Activated CD4-positive, alpha-beta T cell treated with anti-CD3 and anti-CD28 coated beads for 36 hours (primary cell): ENCODE measurements at regions not wholly inside any gene's neighbourhood (a gene's known extent, or its start where the extent isn't known, plus 50 kb on each side); places are given as distances from the start of the nearest gene placed in this dataset.

Experiments used
- ATAC-seq: fragments of 200-7000 bp; cut with Tn5 transposase; one replicate; pipeline ENCODE4 v1.10.0; 2021; ENCODE audit warnings: mild to moderate bottlenecking, moderate library complexity
- CTCF ChIA-PET: fragments of 350-600 bp; sonication (Branson Sonifier 250); formaldehyde crosslinking; loops from one replicate; lab custom pipeline; 2021; ENCODE audit warnings: antibody characterized with exemption; lab: Charles Lee
- POLR2A ChIA-PET: fragments of 350-600 bp; sonication (Branson Sonifier 250); formaldehyde crosslinking; loops from one replicate; lab custom pipeline; 2021; ENCODE audit warnings: antibody characterized with exemption, inconsistent platforms; lab: Charles Lee
- DNase-seq: peaks from one replicate; pipeline ENCODE4 v3.0.0-alpha.2; 2020
- H3K27ac Mint-ChIP-seq: one replicate; pipeline ENCODE4 v1.8.0; 2021; ENCODE audit warnings: mixed read lengths
- H3K27me3 Mint-ChIP-seq: one replicate; pipeline ENCODE4 v1.8.0; 2021; ENCODE audit warnings: mixed read lengths
- H3K36me3 Mint-ChIP-seq: one replicate; pipeline ENCODE4 v1.8.0; 2021; ENCODE audit warnings: low read depth, mixed read lengths
- H3K4me1 Mint-ChIP-seq: one replicate; pipeline ENCODE4 v1.8.0; 2021; ENCODE audit warnings: mixed read lengths
- H3K4me3 Mint-ChIP-seq: one replicate; pipeline ENCODE4 v1.8.0; 2021; ENCODE audit warnings: mild to moderate bottlenecking, moderate library complexity, mixed read lengths
- H3K9me3 Mint-ChIP-seq: one replicate; pipeline ENCODE4 v1.8.0; 2021; ENCODE audit warnings: low read depth, mixed read lengths
- intact Hi-C, 2 experiments: fragments of 100-400 bp; cut with DNase I in 1 of 2; cut with micrococcal nuclease in 1 of 2; formaldehyde crosslinking; loops; one replicate each; pipeline versions ENCODE4 v1.14.2 to v1.15.1; 2022 to 2024; cut with DNase I, micrococcal nuclease

- DNase-seq, result no peak
- H3K4me1 Mint-ChIP-seq, result peaks cover 23% of the 10 kb centered on the region
- peak; percentile 51 for ATAC-seq
- peak overlapping the region; percentile 56 for H3K4me3 Mint-ChIP-seq
- peak overlapping the region; percentile 67 for H3K27ac Mint-ChIP-seq
- intact Hi-C loops, result no loop called here
- H3K27me3 Mint-ChIP-seq, result peaks cover 4% of the 10 kb centered on the region
- POLR2A ChIA-PET, result interaction anchor here (0.7 kb wide), 1 partner anchor 15 kb away, joined by 3 read pairs; no protein-coding TSS in a partner anchor
- H3K9me3 Mint-ChIP-seq, result no peaks in the 10 kb centered on the region
- CTCF ChIA-PET, result interaction anchor here (1.1 to 3.4 kb wide), 6 partner anchors 10 to 107 kb away, joined by 4 to 19 read pairs (median 6); no protein-coding TSS in a partner anchor
- H3K36me3 Mint-ChIP-seq, result no peaks in the 10 kb centered on the region
Observed at GRCh38 chr7:142352543-142352942, 94.7 kb upstream of the PRSS58 start.

- CTCF ChIA-PET, result interaction anchor here (0.8 to 1.9 kb wide), 3 partner anchors 9 to 31 kb away, joined by 3 to 7 read pairs (median 4); no protein-coding TSS in a partner anchor
- H3K27ac Mint-ChIP-seq, result no peak overlapping the region
- peaks cover 23% of the 10 kb centered on the region for H3K4me1 Mint-ChIP-seq
Observed at GRCh38 chr7:142351145-142351544, 93.3 kb upstream of the PRSS58 start.

GRCh38 chr7:142349670-142350405, 92.0 kb upstream of the PRSS58 start:
- no peaks in the 10 kb centered on the region for H3K9me3 Mint-ChIP-seq
- ChIA-PET CTCF (interaction anchor here (1.0 kb wide), 1 partner anchor 12 kb away, joined by 3 read pairs; no protein-coding TSS in a partner anchor), POLR2A (no interaction called here)
- peaks cover 6% of the 10 kb centered on the region for H3K27me3 Mint-ChIP-seq
- H3K4me3 Mint-ChIP-seq, result no peak overlapping the region
- intact Hi-C loops, result no loop called here
- H3K36me3 Mint-ChIP-seq, result no peaks in the 10 kb centered on the region
- no peak overlapping the region for H3K27ac Mint-ChIP-seq
- ATAC-seq (no peak), DNase-seq (no peak)
- peaks cover 23% of the 10 kb centered on the region for H3K4me1 Mint-ChIP-seq

More at GRCh38 chr7:142351145-142351544, 93.3 kb upstream of the PRSS58 start:
- intact Hi-C loops, result no loop called here
- Mint-ChIP-seq H3K36me3 (no peaks in the 10 kb centered on the region), H3K27me3 (peaks cover 4% of the 10 kb centered on the region), H3K4me3 (no peak overlapping the region), H3K9me3 (no peaks in the 10 kb centered on the region)
- no peak for DNase-seq
- no peak for ATAC-seq
- POLR2A ChIA-PET, result no interaction called here

- H3K4me1 Mint-ChIP-seq, result peaks cover 20% of the 10 kb centered on the region
- no peak overlapping the region for H3K4me3 Mint-ChIP-seq
- ATAC-seq (no peak), DNase-seq (no peak)
- peaks cover 4% of the 10 kb centered on the region for H3K27me3 Mint-ChIP-seq
- ChIA-PET CTCF (no interaction called here), POLR2A (no interaction called here)
- H3K9me3 Mint-ChIP-seq, result no peaks in the 10 kb centered on the region
- no peaks in the 10 kb centered on the region for H3K36me3 Mint-ChIP-seq
- H3K27ac Mint-ChIP-seq, result no peak overlapping the region
- intact Hi-C loops, result no loop called here
Observed at GRCh38 chr7:142348921-142349405, 91.1 kb upstream of the PRSS58 start.

- CTCF ChIA-PET, result no interaction called here
- intact Hi-C loops, result no loop called here
- Mint-ChIP-seq H3K27me3 (peaks cover 7% of the 10 kb centered on the region), H3K27ac (no peak overlapping the region), H3K36me3 (no peaks in the 10 kb centered on the region), H3K9me3 (no peaks in the 10 kb centered on the region), H3K4me1 (peaks cover 11% of the 10 kb centered on the region), H3K4me3 (no peak overlapping the region)
- ATAC-seq, result no peak
- DNase-seq, result no peak
- POLR2A ChIA-PET, result interaction anchor here (0.7 kb wide), 1 partner anchor 13 kb away, joined by 3 read pairs; no protein-coding TSS in a partner anchor
Observed at GRCh38 chr7:142348100-142348499, 90.2 kb upstream of the PRSS58 start.

- POLR2A ChIA-PET, result no interaction called here
- DNase-seq, result no peak
- CTCF ChIA-PET, result interaction anchor here (0.6 to 1.4 kb wide), 3 partner anchors 10 to 27 kb away, joined by 3 to 4 read pairs (median 3); no protein-coding TSS in a partner anchor
- H3K9me3 Mint-ChIP-seq, result no peaks in the 10 kb centered on the region
- intact Hi-C loops, result no loop called here
- H3K27me3 Mint-ChIP-seq, result peaks cover 7% of the 10 kb centered on the region
- no peak overlapping the region for H3K4me3 Mint-ChIP-seq
- H3K27ac Mint-ChIP-seq, result no peak overlapping the region
- no peaks in the 10 kb centered on the region for H3K36me3 Mint-ChIP-seq
- ATAC-seq, result no peak
- H3K4me1 Mint-ChIP-seq, result peaks cover 3% of the 10 kb centered on the region
Observed at GRCh38 chr7:142347091-142347490, 89.2 kb upstream of the PRSS58 start.

- peak; percentile 12 for ATAC-seq
- CTCF ChIA-PET, result interaction anchor here (0.6 to 2.2 kb wide), 6 partner anchors 11 to 43 kb away, joined by 3 to 8 read pairs (median 4); no protein-coding TSS in a partner anchor
- Mint-ChIP-seq H3K27ac (no peak overlapping the region), H3K36me3 (no peaks in the 10 kb centered on the region), H3K27me3 (peaks cover 7% of the 10 kb centered on the region), H3K4me1 (no peaks in the 10 kb centered on the region), H3K4me3 (peak overlapping the region; percentile 22), H3K9me3 (no peaks in the 10 kb centered on the region)
- DNase-seq, result no peak
- POLR2A ChIA-PET, result no interaction called here
- intact Hi-C loops, result no loop called here
Observed at GRCh38 chr7:142345811-142346210, 88.0 kb upstream of the PRSS58 start.

- Mint-ChIP-seq H3K9me3 (no peaks in the 10 kb centered on the region), H3K4me3 (peak overlapping the region; percentile 14), H3K27ac (peak overlapping the region; percentile 68), H3K27me3 (peaks cover 5% of the 10 kb centered on the region), H3K36me3 (no peaks in the 10 kb centered on the region), H3K4me1 (peaks cover 16% of the 10 kb centered on the region)
- intact Hi-C loops, result no loop called here
- ChIA-PET POLR2A (no interaction called here), CTCF (interaction anchor here (0.6 to 2.3 kb wide), 9 partner anchors 14 to 472 kb away, joined by 3 to 10 read pairs (median 3); no protein-coding TSS in a partner anchor)
- DNase-seq, result peak; percentile 57
- ATAC-seq, result peak; percentile 43
Observed at GRCh38 chr7:142338633-142339501, 81.0 kb upstream of the PRSS58 start.

- Mint-ChIP-seq H3K4me3 (peak overlapping the region; percentile 4), H3K4me1 (peaks cover 16% of the 10 kb centered on the region), H3K9me3 (no peaks in the 10 kb centered on the region), H3K27ac (peak overlapping the region; percentile 58), H3K36me3 (no peaks in the 10 kb centered on the region), H3K27me3 (peaks cover 3% of the 10 kb centered on the region)
- CTCF ChIA-PET, result interaction anchor here (0.7 to 2.3 kb wide), 5 partner anchors 13 to 474 kb away, joined by 3 to 10 read pairs (median 3); no protein-coding TSS in a partner anchor
- peak; percentile 67 for ATAC-seq
- DNase-seq, result no peak
- POLR2A ChIA-PET, result interaction anchor here (0.6 to 0.8 kb wide), 3 partner anchors 15 to 1935 kb away, joined by 3 read pairs; no protein-coding TSS in a partner anchor
- intact Hi-C loops, result no loop called here
Observed at GRCh38 chr7:142337054-142338001, 79.5 kb upstream of the PRSS58 start.

- Mint-ChIP-seq H3K4me1 (peaks cover 15% of the 10 kb centered on the region), H3K27ac (no peak overlapping the region), H3K27me3 (peaks cover 5% of the 10 kb centered on the region), H3K4me3 (no peak overlapping the region), H3K9me3 (no peaks in the 10 kb centered on the region), H3K36me3 (no peaks in the 10 kb centered on the region)
- DNase-seq, result no peak
- ATAC-seq, result no peak
- intact Hi-C loops, result no loop called here
- ChIA-PET CTCF (interaction anchor here (0.6 to 4.0 kb wide), 2 partner anchors 11 to 15 kb away, joined by 4 to 14 read pairs; no protein-coding TSS in a partner anchor), POLR2A (interaction anchor here (0.5 kb wide), 1 partner anchor 9 kb away, joined by 3 read pairs; no protein-coding TSS in a partner anchor)
Observed at GRCh38 chr7:142334806-142335205, 76.9 kb upstream of the PRSS58 start.
